Bronchial epithelial cell (primary cell): ENCODE measurements at regions not wholly inside any gene's neighbourhood (a gene's known extent, or its start where the extent isn't known, plus 50 kb on each side); places are given as distances from the start of the nearest gene placed in this dataset.

Source experiments
- DNase-seq: peaks from one replicate; pipeline ENCODE4 v3.0.0-alpha.2; 2010; ENCODE audit warnings: low read depth
- FAIRE-seq: peaks from 2 replicates; lab custom pipeline; 2011; peaks lifted over from hg19 to GRCh38; lab: Jason Lieb, UNC
- H3K27me3 ChIP-seq: 2 replicates; pipeline ENCODE4 v1.5.1; 2011; ENCODE audit warnings: low read length; ENCODE audit not compliant: control insufficient read depth, insufficient read depth
- H3K36me3 ChIP-seq: 2 replicates; pipeline ENCODE4 v1.5.1; 2011; ENCODE audit warnings: low read length; ENCODE audit not compliant: control insufficient read depth, insufficient read depth
- H3K4me3 ChIP-seq: 2 replicates; pipeline ENCODE4 v1.5.1; 2011; ENCODE audit warnings: mild to moderate bottlenecking, low read depth, low read length, control low read depth
- TF ChIP-seq, protein P1 (sequence below): IDR thresholded peaks from 2 replicates; pipeline ENCODE4 v1.5.1; 2011; ENCODE audit warnings: mild to moderate bottlenecking, moderate library complexity, low read length, control low read depth, inconsistent platforms; ENCODE audit not compliant: insufficient read depth, severe bottlenecking

DNA sequence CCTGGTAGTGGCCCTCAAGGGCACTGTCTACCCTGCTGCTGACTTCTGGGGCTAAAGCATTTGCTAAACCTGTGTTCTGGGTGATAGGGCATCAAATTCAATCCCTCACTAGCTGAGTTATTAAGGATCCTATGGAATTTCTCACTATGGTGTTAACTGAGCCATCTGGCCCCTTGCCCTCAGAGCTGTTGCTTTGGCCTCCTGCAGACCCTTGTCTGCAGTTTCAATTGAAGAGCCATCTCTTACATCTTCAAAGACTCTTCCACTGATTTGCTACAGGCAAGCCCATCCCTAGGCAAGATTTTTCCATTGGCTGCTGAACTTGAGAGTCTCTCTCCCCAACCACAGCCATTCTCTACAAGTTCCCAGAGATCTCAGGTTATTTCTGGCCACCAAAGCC, 418.2 kb downstream of the ZNF608 start:
- DNase-seq (no peak), FAIRE-seq (no peak)
- H3K27me3 ChIP-seq, result peaks cover 3% of the 10 kb centered on the region
- no peak overlapping the region for H3K4me3 ChIP-seq
- TF ChIP-seq, protein P1, sequence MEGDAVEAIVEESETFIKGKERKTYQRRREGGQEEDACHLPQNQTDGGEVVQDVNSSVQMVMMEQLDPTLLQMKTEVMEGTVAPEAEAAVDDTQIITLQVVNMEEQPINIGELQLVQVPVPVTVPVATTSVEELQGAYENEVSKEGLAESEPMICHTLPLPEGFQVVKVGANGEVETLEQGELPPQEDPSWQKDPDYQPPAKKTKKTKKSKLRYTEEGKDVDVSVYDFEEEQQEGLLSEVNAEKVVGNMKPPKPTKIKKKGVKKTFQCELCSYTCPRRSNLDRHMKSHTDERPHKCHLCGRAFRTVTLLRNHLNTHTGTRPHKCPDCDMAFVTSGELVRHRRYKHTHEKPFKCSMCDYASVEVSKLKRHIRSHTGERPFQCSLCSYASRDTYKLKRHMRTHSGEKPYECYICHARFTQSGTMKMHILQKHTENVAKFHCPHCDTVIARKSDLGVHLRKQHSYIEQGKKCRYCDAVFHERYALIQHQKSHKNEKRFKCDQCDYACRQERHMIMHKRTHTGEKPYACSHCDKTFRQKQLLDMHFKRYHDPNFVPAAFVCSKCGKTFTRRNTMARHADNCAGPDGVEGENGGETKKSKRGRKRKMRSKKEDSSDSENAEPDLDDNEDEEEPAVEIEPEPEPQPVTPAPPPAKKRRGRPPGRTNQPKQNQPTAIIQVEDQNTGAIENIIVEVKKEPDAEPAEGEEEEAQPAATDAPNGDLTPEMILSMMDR, result no peak
- H3K36me3 ChIP-seq, result no peaks in the 10 kb centered on the region

DNA sequence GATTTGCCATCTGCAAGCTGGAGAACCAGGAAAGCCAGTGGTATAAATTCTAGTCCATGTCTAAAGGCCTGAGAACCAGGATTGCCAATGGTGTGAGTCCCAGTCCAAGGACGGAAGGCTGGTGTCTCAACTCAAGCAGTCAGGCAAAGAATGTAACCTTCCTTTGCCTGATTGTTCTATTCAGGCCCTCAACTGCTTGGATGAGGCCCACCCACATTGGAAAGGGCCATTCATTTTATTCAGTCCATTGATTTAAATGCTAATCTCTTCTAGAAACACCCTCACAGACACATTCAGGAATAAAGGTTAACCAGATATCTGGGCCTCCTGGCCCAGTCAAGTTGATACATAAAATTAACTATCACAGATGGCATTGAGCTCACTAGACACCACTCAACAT, 427.8 kb downstream of the ZNF608 start:
- Histone ChIP-seq H3K27me3 (no peaks in the 10 kb centered on the region), H3K4me3 (no peak overlapping the region), H3K36me3 (no peaks in the 10 kb centered on the region)
- DNase-seq, result no peak
- no peak for FAIRE-seq
- TF ChIP-seq, protein P1, result no peak

DNA sequence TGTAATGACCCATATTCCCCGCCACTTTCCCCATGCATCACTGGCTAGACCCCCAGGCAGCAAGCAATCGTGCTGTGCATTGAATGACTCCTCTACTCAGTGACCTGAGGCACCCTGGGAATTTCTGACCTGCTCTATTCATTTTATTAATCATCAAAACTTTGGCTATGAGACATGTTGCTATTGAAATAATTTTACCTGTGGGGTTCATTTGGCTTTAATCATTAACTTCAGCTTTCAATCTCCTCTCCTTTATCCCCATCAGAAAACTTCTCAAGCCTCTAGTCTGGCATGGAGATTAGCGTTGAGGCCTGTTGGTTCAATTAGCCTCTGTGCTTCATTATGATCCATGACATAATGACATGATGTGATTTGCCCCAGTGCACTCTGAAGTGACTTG, 429.0 kb downstream of the ZNF608 start:
- H3K27me3 ChIP-seq, result no peaks in the 10 kb centered on the region
- DNase-seq (no peak), FAIRE-seq (no peak)
- no peak overlapping the region for H3K4me3 ChIP-seq
- no peaks in the 10 kb centered on the region for H3K36me3 ChIP-seq
- TF ChIP-seq, protein P1, result no peak

DNA sequence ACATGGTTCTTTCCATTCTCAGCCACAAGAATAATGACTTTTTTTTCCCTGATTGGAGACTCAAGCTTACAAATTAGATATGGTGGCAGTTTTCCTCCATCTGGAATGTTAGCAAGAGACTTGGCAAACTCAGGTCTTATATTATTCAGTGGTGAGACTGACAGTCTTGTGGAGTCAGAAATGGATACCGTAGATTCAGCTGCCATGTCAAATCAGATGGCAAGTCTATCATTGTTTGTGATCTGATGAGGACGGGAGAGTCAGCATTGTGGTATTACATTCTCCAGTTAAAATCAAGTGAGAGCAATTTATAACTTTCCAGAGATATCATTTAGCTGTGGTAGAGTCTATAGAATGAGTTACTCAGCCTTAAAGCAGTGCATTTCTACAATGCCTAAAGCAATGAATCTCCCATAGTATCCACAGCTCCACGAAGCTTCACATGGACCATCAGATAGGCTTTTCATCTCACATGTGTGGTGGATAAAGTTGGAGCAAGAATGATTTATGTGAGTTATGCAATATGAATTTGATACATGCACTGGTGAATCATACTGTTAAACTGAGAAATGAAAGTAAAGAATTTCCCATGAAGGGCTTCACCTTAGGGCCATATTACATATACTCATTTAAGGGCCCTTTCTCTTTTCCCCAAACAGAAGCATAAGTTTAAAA, 430.6 kb downstream of the ZNF608 start:
- FAIRE-seq (no peak), DNase-seq (peak; percentile 78)
- no peaks in the 10 kb centered on the region for H3K36me3 ChIP-seq
- TF ChIP-seq, protein P1, result no peak
- no peak overlapping the region for H3K4me3 ChIP-seq
- no peaks in the 10 kb centered on the region for H3K27me3 ChIP-seq

DNA sequence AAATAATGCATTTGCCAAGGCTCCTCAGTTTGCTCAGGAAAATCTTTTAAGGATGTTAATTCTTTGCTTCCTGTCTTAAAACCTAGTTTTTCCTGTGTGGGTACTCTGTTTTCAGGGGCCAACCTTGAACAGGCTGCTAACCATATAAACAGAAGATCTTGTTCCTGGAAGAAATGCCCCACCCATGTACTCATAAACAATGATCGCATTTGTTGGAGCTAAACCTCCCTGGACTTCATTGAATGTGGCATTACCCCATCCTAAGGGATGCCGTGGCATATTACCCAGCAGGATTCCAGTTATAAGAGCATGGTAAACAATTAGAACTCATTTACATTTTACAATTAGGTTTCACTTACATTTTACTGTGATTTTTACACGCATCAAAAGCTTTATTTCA, 436.0 kb downstream of the ZNF608 start:
- H3K36me3 ChIP-seq, result no peaks in the 10 kb centered on the region
- TF ChIP-seq, protein P1, result no peak
- no peak for DNase-seq
- no peaks in the 10 kb centered on the region for H3K27me3 ChIP-seq
- H3K4me3 ChIP-seq, result no peak overlapping the region
- no peak for FAIRE-seq

DNA sequence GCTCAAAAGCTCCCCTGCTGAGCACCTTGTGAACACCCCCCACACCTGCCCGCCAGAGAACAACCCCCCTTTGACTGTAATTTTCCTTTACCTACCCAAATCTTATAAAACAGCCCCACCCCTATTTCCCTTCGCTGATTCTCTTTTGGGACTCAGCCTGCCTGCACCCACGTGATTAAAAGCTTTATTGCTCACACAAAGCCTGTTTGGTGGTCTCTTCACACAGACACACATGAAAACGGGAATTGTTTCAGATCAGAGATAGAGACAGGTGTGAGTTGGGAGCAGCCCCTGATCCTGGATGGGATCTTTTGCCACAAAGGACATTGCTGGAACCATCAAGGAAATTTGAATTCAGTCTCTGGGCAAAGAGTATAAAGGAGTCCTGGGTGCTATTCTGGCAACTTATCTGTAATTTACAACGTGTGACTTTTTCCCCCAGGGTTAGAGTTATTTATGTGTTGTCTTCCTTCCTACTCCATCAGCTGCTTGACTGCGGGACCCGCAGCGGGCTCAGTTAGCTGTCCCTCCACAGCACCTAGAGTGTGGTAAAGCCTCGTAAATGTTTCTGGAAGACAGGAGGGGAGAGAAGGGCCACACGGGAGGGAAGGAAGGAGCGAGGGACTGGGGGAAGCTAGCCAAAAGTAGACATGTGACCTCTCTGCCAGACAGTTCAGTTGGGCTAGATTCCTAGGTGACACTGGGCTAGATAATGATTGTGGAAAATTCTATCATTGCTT, 437.0 kb downstream of the ZNF608 start:
- FAIRE-seq, result no peak
- TF ChIP-seq, protein P1, result no peak
- Histone ChIP-seq H3K27me3 (no peaks in the 10 kb centered on the region), H3K36me3 (no peaks in the 10 kb centered on the region), H3K4me3 (no peak overlapping the region)
- no peak for DNase-seq
